HCT116 (cell line): ENCODE measurements at regions not wholly inside any gene's neighbourhood (a gene's known extent, or its start where the extent isn't known, plus 50 kb on each side); places are given as distances from the start of the nearest gene placed in this dataset.

ENCODE experiments used
- ATAC-seq: fragments of 200-7000 bp; cut with Tn5 transposase; 2 replicates; pipeline ENCODE4 v1.9.1; 2020; ENCODE audit warnings: mild to moderate bottlenecking, moderate library complexity
- BruUV-seq: library from RNA; stranded (reverse); fragments of 400-500 nt; replicated peaks from 2 replicates; lab custom pipeline; 2021; lab: Mats Ljungman, UMichigan
- CTCF ChIA-PET: fragments of 300-600 bp; sonication (Branson Sonifier 250); formaldehyde crosslinking; loops from one replicate; lab custom pipeline; 2021; ENCODE audit warnings: antibody characterized with exemption; lab: Charles Lee
- POLR2A ChIA-PET: fragments of 300-600, 350-600 bp; sonication (Branson Sonifier 250); formaldehyde crosslinking; loops from one replicate; lab custom pipeline; 2021; ENCODE audit warnings: antibody characterized with exemption; lab: Charles Lee
- RAD21 ChIA-PET, 2 experiments: fragments of 300-600 bp; sonication (Branson Sonifier 250); formaldehyde crosslinking; loops; one replicate each; lab custom pipeline; 2023; ENCODE audit warnings: low total read pairs in 2 of 2; ENCODE audit not compliant: uncharacterized antibody in 2 of 2, unreplicated experiment in 2 of 2, low non-redundant PET in 1 of 2; lab: Charles Lee
- DNase-seq: peaks from one replicate; pipeline ENCODE4 v3.0.0-alpha.2; 2010; ENCODE audit warnings: low read depth, low spot score
- H2AFZ ChIP-seq: fragments of 200-600 bp; shearing (Covaris generic), sonication (generic); 2 replicates; pipeline ENCODE4 v1.6.1; 2017; ENCODE audit warnings: low read depth, mixed run types, mixed read lengths, antibody characterized with exemption, low read length; ENCODE audit not compliant: poor library complexity, severe bottlenecking
- H3K27ac ChIP-seq: 2 replicates; pipeline ENCODE4 v1.5.1; 2012; ENCODE audit warnings: low read depth, low read length
- H3K27me3 ChIP-seq: fragments of 200-600 bp; sonication (generic); 2 replicates; pipeline ENCODE4 v1.6.1; 2016; ENCODE audit warnings: mixed run types, low read length, mixed read lengths; ENCODE audit not compliant: insufficient read depth
- H3K36me3 ChIP-seq, 2 experiments: fragments of 200-500 bp in 1 of 2; fragments of 200-600 bp in 1 of 2; sonication (Bioruptor generic) in 1 of 2; sonication (generic) in 1 of 2; 2 replicates each; pipeline versions ENCODE4 v1.5.1 to v1.6.1; 2014 to 2016; ENCODE audit warnings: low read length in 2 of 2, inconsistent platforms in 1 of 2, mixed read lengths in 1 of 2, mixed run types in 1 of 2; ENCODE audit not compliant: insufficient read depth in 2 of 2, control insufficient read depth in 1 of 2
- H3K4me1 ChIP-seq, 2 experiments: fragments of 200-600 bp in 1 of 2; sonication (generic) in 1 of 2; 2 replicates each; pipeline versions ENCODE4 v1.5.1 to v1.6.1; 2012 to 2017; ENCODE audit warnings: low read length in 2 of 2, inconsistent platforms in 1 of 2, mild to moderate bottlenecking in 1 of 2, mixed read lengths in 1 of 2, mixed run types in 1 of 2, moderate library complexity in 1 of 2; ENCODE audit not compliant: insufficient read depth in 2 of 2, control insufficient read depth in 1 of 2
- H3K4me2 ChIP-seq: fragments of 200-600 bp; sonication (generic); 2 replicates; pipeline ENCODE4 v1.6.1; 2017; ENCODE audit warnings: mixed run types, low read length, mixed read lengths
- H3K4me3 ChIP-seq, 2 experiments: fragments of 200-600 bp in 1 of 2; sonication (generic) in 1 of 2; replicated peaks in 1 of 2; 2 replicates each; pipeline ENCODE4 v1.5.1; 2011 to 2016; ENCODE audit warnings: low read length in 2 of 2, control low read depth in 1 of 2, low read depth in 1 of 2, mild to moderate bottlenecking in 1 of 2, mixed read lengths in 1 of 2, mixed run types in 1 of 2
- H3K79me2 ChIP-seq: fragments of 200-600 bp; sonication (generic); 2 replicates; pipeline ENCODE4 v1.6.1; 2017; ENCODE audit warnings: mild to moderate bottlenecking, mixed run types, low read length, moderate library complexity, mixed read lengths; ENCODE audit not compliant: insufficient read depth
- H3K9ac ChIP-seq: fragments of 200-600 bp; sonication (generic); 2 replicates; pipeline ENCODE4 v1.6.1; 2016; ENCODE audit warnings: low read length, mixed read lengths
- H3K9me2 ChIP-seq: fragments of 200-600 bp; sonication (generic), shearing (Covaris generic); 2 replicates; pipeline ENCODE4 v1.6.1; 2017; ENCODE audit warnings: mixed run types, mild to moderate bottlenecking, moderate library complexity; ENCODE audit not compliant: insufficient read depth
- H3K9me3 ChIP-seq, 2 experiments: fragments of 200-500 bp in 1 of 2; fragments of 200-600 bp in 1 of 2; sonication (Bioruptor generic) in 1 of 2; sonication (generic) in 1 of 2; 2 replicates each; pipeline ENCODE4 v1.6.1; 2014 to 2017; ENCODE audit warnings: low read length in 2 of 2, mixed read lengths in 2 of 2, inconsistent platforms in 1 of 2, low read depth in 1 of 2, mild to moderate bottlenecking in 1 of 2, mixed run types in 1 of 2, moderate library complexity in 1 of 2; ENCODE audit not compliant: control insufficient read depth in 1 of 2, insufficient read depth in 1 of 2
- H4K20me1 ChIP-seq: fragments of 200-600 bp; sonication (generic), shearing (Covaris generic); 2 replicates; pipeline ENCODE4 v1.6.1; 2017; ENCODE audit warnings: mixed run types, mild to moderate bottlenecking, moderate library complexity; ENCODE audit not compliant: insufficient read depth
- ATF3 ChIP-seq: IDR thresholded peaks from 2 replicates; pipeline ENCODE4 v1.6.1; 2012
- CBX3 ChIP-seq: IDR thresholded peaks from 2 replicates; pipeline ENCODE4 v1.6.1; 2012; ENCODE audit warnings: low read depth
- CEBPB ChIP-seq: IDR thresholded peaks from 2 replicates; pipeline ENCODE4 v1.6.1; 2012; ENCODE audit warnings: low read depth
- ELF1 ChIP-seq: IDR thresholded peaks from 2 replicates; pipeline ENCODE4 v1.6.1; 2012; ENCODE audit warnings: low read depth, borderline replicate concordance
- EZH2phosphoT487 ChIP-seq: fragments of 200-600 bp; IDR thresholded peaks from 2 replicates; pipeline ENCODE4 v1.6.1; 2018; ENCODE audit warnings: antibody characterized with exemption, borderline replicate concordance
- FOSL1 ChIP-seq: IDR thresholded peaks from 2 replicates; pipeline ENCODE4 v1.6.1; 2012; ENCODE audit warnings: low read depth
- JUND ChIP-seq: IDR thresholded peaks from 2 replicates; pipeline ENCODE4 v1.6.1; 2012
- MAX ChIP-seq: IDR thresholded peaks from 2 replicates; pipeline ENCODE4 v1.6.1; 2012
- POLR2A ChIP-seq: IDR thresholded peaks from 2 replicates; pipeline ENCODE4 v1.7.0; 2011; ENCODE audit warnings: borderline replicate concordance; ENCODE audit not compliant: insufficient read depth, insufficient read length; ENCODE audit errors: extremely low read depth
- RAD21 ChIP-seq: IDR thresholded peaks from 2 replicates; pipeline ENCODE4 v1.6.1; 2012; ENCODE audit warnings: low read depth, mild to moderate bottlenecking
- SP1 ChIP-seq: IDR thresholded peaks from 2 replicates; pipeline ENCODE4 v1.6.1; 2012; ENCODE audit warnings: low read depth
- SRF ChIP-seq: IDR thresholded peaks from 2 replicates; pipeline ENCODE4 v1.6.1; 2012; ENCODE audit warnings: low read depth
- TCF7L2 ChIP-seq: IDR thresholded peaks from 2 replicates; pipeline ENCODE4 v1.7.0; 2011; ENCODE audit warnings: borderline replicate concordance, inconsistent platforms; ENCODE audit not compliant: insufficient read depth, insufficient read length; ENCODE audit errors: extremely low read depth
- YY1 ChIP-seq: IDR thresholded peaks from 2 replicates; pipeline ENCODE4 v1.6.1; 2011; ENCODE audit warnings: low read length, low read depth, moderate library complexity, mild to moderate bottlenecking; ENCODE audit not compliant: insufficient replicate concordance; ENCODE audit errors: extremely low read depth
- ZBTB33 ChIP-seq: IDR thresholded peaks from 2 replicates; pipeline ENCODE4 v1.6.1; 2011; ENCODE audit warnings: mild to moderate bottlenecking, low read length, moderate library complexity; ENCODE audit not compliant: insufficient replicate concordance; ENCODE audit errors: extremely low read depth
- ZFX ChIP-seq: fragments of 450-650 bp; IDR thresholded peaks from 2 replicates; pipeline ENCODE4 v1.6.1; 2017
- ZNF274 ChIP-seq: fragments of 200-500 bp; sonication (Bioruptor generic); IDR thresholded peaks from 2 replicates; pipeline ENCODE4 v1.6.1; 2014; ENCODE audit warnings: mild to moderate bottlenecking, low read depth, low read length, inconsistent platforms
- intact Hi-C: fragments of 100-400 bp; cut with micrococcal nuclease; formaldehyde crosslinking; loops from 2 replicates; pipeline ENCODE4 v1.10.0; 2022

DNA sequence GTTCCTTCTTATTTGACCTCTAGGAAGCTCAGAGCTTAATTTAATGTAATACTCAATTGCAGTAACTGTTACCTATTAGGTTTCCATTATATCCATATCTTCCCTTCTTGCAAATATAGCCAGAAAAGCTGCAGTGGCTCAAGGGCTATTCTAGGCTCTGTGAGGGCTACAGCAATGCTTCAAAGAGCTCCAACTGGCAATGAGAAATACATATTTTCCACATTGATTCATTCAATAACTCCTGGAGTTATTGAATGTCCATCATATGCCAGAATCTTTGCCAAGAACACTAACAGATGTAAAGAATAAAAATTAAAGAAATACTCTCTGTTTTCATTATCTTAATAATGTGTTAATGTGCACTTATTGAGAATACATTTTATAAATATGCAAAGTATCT is 396.9 kb upstream of the PAPPA start:
- Histone ChIP-seq H3K27ac (no peak overlapping the region), H3K9me3 (no peaks in the 10 kb centered on the region), H3K4me1 (no peaks in the 10 kb centered on the region), H3K79me2 (no peaks in the 10 kb centered on the region), H3K9ac (no peak overlapping the region), H3K4me3 (no peak overlapping the region), H3K4me2 (no peak overlapping the region), H4K20me1 (no peaks in the 10 kb centered on the region), H2AFZ (no peak overlapping the region), H3K36me3 (no peaks in the 10 kb centered on the region), H3K9me2 (no peaks in the 10 kb centered on the region), H3K27me3 (0 out of 2 replicates have a peak, but pooled peaks cover 7% of the 10 kb centered on the region)
- ChIA-PET RAD21 (no interaction called here), POLR2A (no interaction called here), CTCF (no interaction called here)
- no peak for TF ChIP-seq ATF3
- TF ChIP-seq SP1, result no peak
- no peak for TF ChIP-seq POLR2A
- no peak for TF ChIP-seq RAD21
- TF ChIP-seq YY1, result no peak
- TF ChIP-seq TCF7L2, result no peak
- no peak for TF ChIP-seq MAX
- no peak for TF ChIP-seq SRF
- no peak for TF ChIP-seq ZBTB33
- no peak for TF ChIP-seq CBX3
- no peak for TF ChIP-seq ELF1
- TF ChIP-seq EZH2phosphoT487, result no peak
- no peak for TF ChIP-seq CEBPB
- TF ChIP-seq ZNF274, result no peak
- no peak for TF ChIP-seq FOSL1
- TF ChIP-seq JUND, result no peak
- TF ChIP-seq ZFX, result no peak
- ATAC-seq (no peak), DNase-seq (no peak)
- BruUV-seq, result no TSS peak
- intact Hi-C loops, result no loop called here
